KG1 (cell line): ENCODE measurements at regions not wholly inside any gene's neighbourhood (a gene's known extent, or its start where the extent isn't known, plus 50 kb on each side); places are given as distances from the start of the nearest gene placed in this dataset.

Source experiments
- DNase-seq: peaks from one replicate; lab custom pipeline; 2025; lab: John Stamatoyannopoulos, UW

GRCh38 chr2:9105601-9106337 lies 100.8 kb upstream of the ASAP2 start:
- DNase-seq: no peak

GRCh38 chr2:9103663-9104277 lies 100.3 kb upstream of the MBOAT2 start:
- no peak for DNase-seq

DNA sequence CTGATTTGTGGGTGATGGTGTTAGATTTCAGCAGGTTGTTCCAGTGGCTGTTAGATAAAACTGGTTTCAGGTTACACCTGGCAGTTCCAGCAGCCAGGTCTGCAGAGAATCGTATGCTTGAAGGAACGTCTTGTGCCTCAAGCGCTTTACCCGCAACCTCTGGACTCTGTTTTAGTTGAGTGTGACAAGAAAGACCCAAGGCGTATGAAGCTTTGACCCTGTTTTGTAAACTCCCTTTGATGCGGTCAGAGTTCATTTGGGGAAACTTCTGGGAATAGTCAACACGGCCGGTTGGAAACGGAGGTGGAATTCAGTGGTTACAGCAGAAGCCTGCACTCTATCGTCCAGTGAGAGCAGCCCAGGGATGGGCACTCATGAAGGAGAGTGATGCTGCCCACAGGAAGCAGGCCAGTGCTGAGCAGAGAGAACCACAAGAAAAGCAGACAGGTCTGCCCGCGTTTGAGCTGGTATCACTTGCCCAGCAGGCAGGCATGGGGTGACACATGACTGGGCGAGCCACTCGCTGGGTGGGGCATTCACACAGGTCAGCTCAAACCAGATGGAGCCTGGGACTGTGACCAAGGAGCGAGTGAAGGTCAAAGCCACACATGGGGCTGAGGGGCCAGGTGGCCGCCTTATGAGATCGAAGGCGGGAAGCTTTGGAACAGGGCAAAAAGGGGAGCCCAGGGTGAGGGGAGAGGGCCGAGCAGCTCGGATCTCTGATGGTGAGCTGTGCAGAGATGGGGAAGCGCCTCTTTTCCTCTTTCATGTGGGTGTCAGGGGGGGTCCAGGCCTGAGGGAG lies 99.6 kb upstream of the MBOAT2 start:
- DNase-seq: no peak

DNA sequence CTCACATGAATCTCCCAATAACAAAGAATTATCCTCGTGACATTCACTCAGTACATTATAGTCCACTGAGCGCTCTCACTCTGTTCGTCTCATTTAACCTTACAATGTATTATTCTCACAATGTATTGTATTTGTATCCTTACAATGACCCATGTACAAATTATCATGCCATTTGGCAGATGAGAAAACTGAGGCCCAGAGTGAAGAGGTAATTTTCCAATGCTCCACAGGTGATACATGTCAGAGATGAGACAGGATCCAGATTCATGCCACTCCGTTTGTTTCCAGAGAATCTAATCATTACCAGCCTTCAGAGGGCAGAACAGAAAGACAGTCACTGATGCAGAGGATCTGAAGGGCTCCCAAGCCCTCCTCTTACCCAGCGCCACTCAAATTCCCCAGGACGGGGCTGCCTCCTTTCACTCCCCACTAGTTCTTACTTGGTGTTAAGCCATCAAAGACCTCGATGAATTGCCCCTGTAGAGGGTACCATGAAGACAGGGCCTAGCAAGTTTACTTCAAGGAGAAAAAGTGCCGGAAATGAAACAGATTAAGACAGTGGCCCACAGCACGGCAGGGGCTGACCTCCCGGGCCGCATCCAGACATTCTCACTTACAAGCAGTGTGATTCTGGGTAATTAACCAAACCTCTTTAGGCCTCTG lies 98.4 kb upstream of the MBOAT2 start:
- DNase-seq: no peak

DNA sequence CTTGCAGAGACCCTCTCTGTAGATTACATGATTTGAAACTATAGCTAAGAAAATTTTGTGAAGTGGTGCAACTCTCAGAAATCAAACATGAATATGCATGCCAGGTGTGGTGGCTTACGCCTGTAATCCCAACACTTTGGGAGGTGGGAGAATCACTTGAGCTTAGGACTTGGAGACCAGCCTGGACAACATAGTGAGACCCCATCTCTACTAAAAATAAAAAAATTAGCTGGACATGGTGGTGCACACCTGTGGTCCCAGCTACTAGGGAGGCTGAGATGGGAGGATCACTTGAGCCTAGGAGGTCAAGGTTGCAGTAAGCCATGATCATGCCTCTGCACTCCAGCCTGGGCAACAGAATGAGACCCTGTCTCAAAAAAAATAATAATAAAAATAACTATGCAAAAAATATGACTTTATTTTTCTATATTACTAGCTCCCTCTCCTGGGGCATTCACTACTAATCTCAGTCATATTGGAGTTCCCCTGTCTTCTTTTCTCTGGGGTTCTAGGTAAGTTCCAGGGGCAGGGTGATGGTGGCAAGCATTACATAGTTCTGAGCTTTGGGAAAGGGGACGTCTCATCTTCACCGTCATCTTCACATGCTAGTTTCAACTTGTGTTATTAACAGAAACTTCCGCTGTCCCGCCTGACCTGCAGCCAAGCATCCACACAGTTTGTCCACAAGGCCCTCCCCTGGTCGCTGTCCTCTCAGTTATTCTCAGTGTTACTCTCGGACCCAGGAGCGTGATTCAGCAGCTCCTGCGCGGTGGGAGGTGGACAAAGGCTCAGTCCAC lies 96.8 kb upstream of the MBOAT2 start:
- no peak for DNase-seq

DNA sequence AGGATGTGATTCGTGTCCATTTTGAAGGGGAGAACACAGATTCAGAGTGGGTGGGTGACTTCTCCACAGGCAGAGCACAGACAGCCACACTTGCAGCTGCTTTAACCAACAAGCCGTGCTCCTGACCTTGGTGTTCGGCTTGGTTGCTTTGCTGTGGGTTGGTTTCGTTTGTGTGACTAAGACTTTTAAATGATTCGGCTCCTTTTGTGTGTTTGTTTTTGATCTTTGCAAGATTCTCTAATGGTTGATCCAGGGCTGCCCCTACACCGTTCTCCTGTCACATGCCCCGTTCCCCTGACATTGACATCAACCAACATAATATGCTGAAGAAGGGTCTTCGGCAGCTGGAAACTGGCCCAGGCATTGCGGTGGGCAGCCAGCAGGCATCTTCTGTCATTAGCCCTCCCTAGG lies 95.9 kb upstream of the MBOAT2 start:
- no peak for DNase-seq

DNA sequence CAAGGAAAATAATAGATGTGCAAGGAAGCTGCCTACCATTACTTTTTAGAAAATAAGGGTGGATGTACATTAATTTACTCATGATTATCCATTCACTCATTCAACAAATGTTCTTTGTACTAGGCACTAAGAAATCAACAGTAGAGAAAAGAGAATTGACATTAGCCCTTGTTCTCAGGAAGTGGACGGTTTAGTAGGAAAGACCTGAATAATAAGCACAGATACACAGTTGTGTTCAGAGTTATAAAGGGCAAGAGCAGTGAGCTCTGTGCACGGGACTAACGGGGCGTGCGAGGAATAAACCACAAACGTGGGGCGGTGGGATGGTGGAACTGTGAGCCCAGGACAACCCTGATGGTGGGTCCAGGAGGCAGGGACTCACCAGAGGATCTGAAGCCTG lies 94.4 kb upstream of the MBOAT2 start:
- no peak for DNase-seq

DNA sequence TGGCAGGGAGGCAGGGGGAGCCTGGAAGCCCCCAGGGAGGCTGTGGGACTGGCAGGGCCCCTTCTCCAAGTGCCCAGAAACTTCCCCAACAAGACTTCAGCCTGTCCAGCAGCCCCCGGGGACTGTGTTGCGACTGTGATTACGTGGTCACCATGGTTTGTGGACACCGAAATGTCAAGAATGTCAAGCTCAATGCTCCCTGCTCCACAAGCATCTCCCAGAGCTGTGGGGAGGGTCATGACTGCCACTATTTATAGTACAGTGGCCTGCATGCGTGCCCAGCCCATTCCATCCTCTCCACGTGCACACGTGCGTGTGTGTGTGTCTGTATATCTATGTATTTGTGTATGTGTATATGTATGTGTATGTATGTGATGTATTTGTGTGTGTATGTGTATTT lies 93.8 kb upstream of the MBOAT2 start:
- DNase-seq: no peak

- DNase-seq: no peak
These were observed 93.3 kb upstream of the MBOAT2 start for GRCh38 chr2:9096761-9097160.

GRCh38 chr2:9095690-9096089 lies 92.2 kb upstream of the MBOAT2 start:
- DNase-seq: no peak

- DNase-seq: no peak
These were observed 91.7 kb upstream of the MBOAT2 start for GRCh38 chr2:9095226-9095625.

- no peak for DNase-seq
These were observed 90.6 kb upstream of the MBOAT2 start for GRCh38 chr2:9094117-9094516.

DNA sequence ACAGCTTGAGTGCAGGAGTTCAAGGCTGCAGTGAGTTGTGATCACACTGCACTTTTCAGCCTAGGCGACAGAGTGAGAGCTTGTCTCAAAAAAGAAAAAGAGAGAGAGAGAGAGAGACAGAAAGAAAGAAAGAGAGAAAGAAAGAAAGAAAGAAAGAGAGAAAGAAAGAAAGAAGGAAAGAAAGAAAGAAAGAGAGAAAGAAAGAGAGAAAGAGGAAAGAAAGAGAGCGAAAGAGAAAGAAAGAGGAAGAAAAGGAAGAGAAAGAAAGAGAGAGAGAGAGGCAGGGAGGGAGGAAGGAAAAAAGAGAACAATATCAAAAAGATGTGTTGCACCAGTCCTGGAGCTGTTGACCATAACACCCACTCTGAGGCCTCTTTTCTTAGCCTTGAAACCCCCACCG lies 89.8 kb upstream of the MBOAT2 start:
- DNase-seq: no peak

GRCh38 chr2:9092383-9093282 lies 89.1 kb upstream of the MBOAT2 start:
- DNase-seq: no peak

- DNase-seq: no peak
These were observed 88.3 kb upstream of the MBOAT2 start for GRCh38 chr2:9091811-9092210.

- DNase-seq: no peak
These were observed 86.3 kb upstream of the MBOAT2 start for GRCh38 chr2:9089831-9090230.

DNA sequence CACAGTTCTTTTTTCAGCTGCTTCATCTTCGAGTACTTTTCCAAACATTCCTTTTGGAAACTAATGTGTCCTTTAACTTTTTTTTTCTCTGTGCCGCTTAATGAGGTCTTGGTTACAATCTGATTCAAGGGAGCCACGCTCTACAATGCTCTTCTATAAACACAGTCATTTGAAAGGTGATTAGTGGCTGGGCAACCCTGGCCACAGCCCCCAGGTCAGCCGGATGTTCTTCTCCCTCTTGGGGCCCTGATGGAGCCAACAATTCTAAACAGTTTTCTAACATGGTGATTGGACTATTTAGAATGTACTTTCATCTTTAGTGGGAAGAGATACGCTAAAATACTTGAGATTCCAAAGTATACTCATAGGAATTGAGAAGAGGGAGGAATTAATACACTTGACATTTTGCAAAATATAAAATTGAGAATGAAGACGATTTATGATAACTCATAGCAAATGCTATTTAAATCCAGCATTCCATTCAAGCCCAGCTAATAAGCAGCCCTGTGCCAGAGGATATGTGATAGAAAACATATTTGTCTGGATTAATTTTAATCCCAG lies 83.7 kb upstream of the MBOAT2 start:
- DNase-seq: no peak

GRCh38 chr2:9086465-9086864 lies 83.0 kb upstream of the MBOAT2 start:
- DNase-seq: no peak

DNA sequence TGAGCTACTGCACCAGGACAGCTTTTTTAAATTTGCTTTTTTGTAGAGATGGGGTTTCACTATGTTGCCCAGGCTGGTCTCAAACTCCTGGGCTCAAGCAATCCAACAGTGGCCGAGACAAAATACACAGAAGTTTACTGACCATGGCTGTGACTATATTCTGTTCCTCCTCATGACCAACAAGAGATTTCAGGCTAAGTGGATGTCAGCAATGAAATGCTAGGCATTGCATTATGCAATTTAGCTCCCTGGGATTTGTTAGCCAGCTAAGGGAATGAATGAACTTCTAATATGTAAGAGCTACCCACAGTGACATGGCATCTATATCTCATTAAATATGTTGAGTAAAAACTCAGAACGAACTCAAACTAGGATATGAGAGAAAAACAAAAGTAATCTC lies 81.9 kb upstream of the MBOAT2 start:
- DNase-seq: no peak

DNA sequence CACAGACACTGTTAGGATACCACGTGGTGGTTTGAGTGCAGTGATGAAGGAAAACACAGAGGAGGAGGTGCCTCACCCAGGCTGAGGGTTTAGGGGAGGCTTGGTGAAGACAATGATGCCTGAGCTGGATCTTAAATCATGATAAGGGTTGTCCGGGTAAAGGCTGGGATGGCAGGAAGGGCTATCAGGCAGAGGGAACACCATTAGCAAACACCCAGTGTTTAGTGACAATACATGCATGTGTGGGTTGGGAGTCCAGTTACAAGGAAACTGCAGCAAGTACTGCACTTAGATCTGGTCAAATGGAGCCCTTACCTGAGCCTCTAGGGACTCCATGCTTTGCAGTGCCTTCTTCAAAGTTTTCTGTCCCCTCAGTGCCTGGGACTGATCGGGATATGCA lies 79.8 kb upstream of the MBOAT2 start:
- no peak for DNase-seq
